ENCODE measurements at regions not wholly inside any gene's neighbourhood (a gene's known extent, or its start where the extent isn't known, plus 50 kb on each side); places are given as distances from the start of the nearest gene placed in this dataset.

GRCh38 chr2:176494949-176495353 is 225.7 kb downstream of the MTX2 start:
- TF ChIP-seq CTCF (IDR thresholded peaks at IDR 0.05; ENCODE audit: low read depth, low read length): no peak
- H3K36me3 ChIP-seq: no peaks in the 10 kb centered on the region
- DNase-seq: no peak

DNA sequence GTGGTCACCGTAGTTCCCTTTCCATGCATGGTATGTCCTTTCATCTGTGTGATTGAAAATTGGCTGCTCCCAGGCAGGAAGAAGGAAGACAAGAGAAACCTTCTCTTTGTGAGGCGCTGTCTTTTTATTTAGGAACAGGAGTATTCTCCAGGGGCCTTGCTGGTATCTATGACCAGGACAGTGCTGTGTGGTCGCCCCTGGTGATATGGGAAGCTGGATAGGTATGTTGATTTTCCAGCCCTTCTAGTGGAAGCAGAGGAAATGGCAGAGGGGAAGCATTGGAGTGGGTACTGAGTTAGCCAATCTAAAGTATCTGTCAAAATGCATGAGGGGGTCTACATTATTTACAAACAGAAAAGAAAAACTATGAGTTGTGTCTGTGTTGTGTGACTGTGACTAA is 226.6 kb downstream of the MTX2 start:
- TF ChIP-seq CTCF (IDR thresholded peaks at IDR 0.05; ENCODE audit: low read depth, low read length): no peak
- Histone ChIP-seq H3K27me3 (no peaks in the 10 kb centered on the region), H3K4me3 (ENCODE audit: low read depth, low read length) (no peak overlapping the region), H3K4me1 (no peaks in the 10 kb centered on the region), H3K36me3 (no peaks in the 10 kb centered on the region), H3K9me3 (no peaks in the 10 kb centered on the region)
- no peak for DNase-seq

More at GRCh38 chr2:176494949-176495353, 225.7 kb downstream of the MTX2 start:
- no peak overlapping the region for H3K4me3 ChIP-seq (ENCODE audit: low read depth, low read length)
- H3K4me1 ChIP-seq: no peaks in the 10 kb centered on the region
- no peaks in the 10 kb centered on the region for H3K27me3 ChIP-seq
- no peaks in the 10 kb centered on the region for H3K9me3 ChIP-seq

DNA sequence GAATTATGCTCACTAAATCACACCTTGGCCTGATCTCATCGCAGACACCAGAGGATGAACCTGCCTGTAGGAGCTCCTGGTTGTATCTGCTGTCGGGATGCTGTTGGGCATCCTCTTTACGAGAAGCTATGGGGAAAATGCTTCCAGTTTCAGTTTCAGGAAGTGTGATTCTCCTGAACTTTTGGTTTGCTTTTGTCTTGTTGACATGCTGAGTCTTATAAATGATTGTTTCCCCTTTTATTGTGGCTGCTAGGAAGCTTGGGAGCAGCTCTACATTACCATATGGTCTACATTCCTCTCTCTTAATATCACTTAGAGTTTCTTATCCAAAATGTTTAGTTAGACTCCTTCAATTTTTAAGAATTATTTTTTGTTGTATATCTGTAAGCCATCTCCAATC is 227.5 kb downstream of the MTX2 start:
- Histone ChIP-seq H3K9me3 (no peaks in the 10 kb centered on the region), H3K27me3 (no peaks in the 10 kb centered on the region), H3K4me1 (no peaks in the 10 kb centered on the region), H3K36me3 (no peaks in the 10 kb centered on the region), H3K4me3 (ENCODE audit: low read depth, low read length) (no peak overlapping the region)
- no peak for DNase-seq
- no peak for TF ChIP-seq CTCF (IDR thresholded peaks at IDR 0.05; ENCODE audit: low read depth, low read length)

GRCh38 chr2:176500901-176501300 is 231.7 kb downstream of the MTX2 start:
- Histone ChIP-seq H3K36me3 (no peaks in the 10 kb centered on the region), H3K9me3 (no peaks in the 10 kb centered on the region), H3K4me1 (no peaks in the 10 kb centered on the region), H3K27me3 (no peaks in the 10 kb centered on the region), H3K4me3 (ENCODE audit: low read depth, low read length) (no peak overlapping the region)
- DNase-seq: no peak
- TF ChIP-seq CTCF (IDR thresholded peaks at IDR 0.05; ENCODE audit: low read depth, low read length): no peak

- no peaks in the 10 kb centered on the region for H3K4me1 ChIP-seq
- no peak for DNase-seq
- H3K36me3 ChIP-seq: no peaks in the 10 kb centered on the region
- H3K27me3 ChIP-seq: no peaks in the 10 kb centered on the region
- no peaks in the 10 kb centered on the region for H3K9me3 ChIP-seq
- no peak for TF ChIP-seq CTCF (IDR thresholded peaks at IDR 0.05; ENCODE audit: low read depth, low read length)
- no peak overlapping the region for H3K4me3 ChIP-seq (ENCODE audit: low read depth, low read length)
These were observed 232.4 kb downstream of the MTX2 start for GRCh38 chr2:176501617-176502016.

- no peak for DNase-seq
- Histone ChIP-seq H3K27me3 (no peaks in the 10 kb centered on the region), H3K4me3 (ENCODE audit: low read depth, low read length) (no peak overlapping the region), H3K9me3 (no peaks in the 10 kb centered on the region), H3K36me3 (no peaks in the 10 kb centered on the region), H3K4me1 (no peaks in the 10 kb centered on the region)
- no peak for TF ChIP-seq CTCF (IDR thresholded peaks at IDR 0.05; ENCODE audit: low read depth, low read length)
These were observed 233.4 kb downstream of the MTX2 start for GRCh38 chr2:176502619-176503018.
